Prostate gland (tissue), 2 donors: ENCODE measurements at regions not wholly inside any gene's neighbourhood (a gene's known extent, or its start where the extent isn't known, plus 50 kb on each side); places are given as distances from the start of the nearest gene placed in this dataset.

Experiments
- CTCF ChIP-seq, 4 experiments: fragments of 200-600 bp in 2 of 4; fragments of 450-650 bp in 2 of 4; sonication (generic) in 2 of 4; IDR thresholded peaks; 1 replicate in 3 of 4; 2 replicates in 1 of 4; pipeline ENCODE4 v1.5.1; 2016 to 2019; ENCODE audit warnings: antibody characterized with exemption in 4 of 4, mild to moderate bottlenecking in 2 of 4, moderate library complexity in 2 of 4
- POLR2A ChIP-seq: fragments of 450-650 bp; IDR thresholded peaks from one replicate; pipeline ENCODE4 v1.6.1; 2016; ENCODE audit warnings: antibody characterized with exemption, mild to moderate bottlenecking
- POLR2AphosphoS5 ChIP-seq: sonication (generic); formaldehyde crosslinking; IDR thresholded peaks from one replicate; pipeline ENCODE4 v1.6.1; 2017; ENCODE audit warnings: antibody characterized with exemption

GRCh38 chr16:73616166-73616753 lies 568.3 kb upstream of the ZFHX3 start:
- TF ChIP-seq CTCF (IDR thresholded peaks at IDR 0.05) = no peak
- TF ChIP-seq POLR2A = no peak
- TF ChIP-seq POLR2AphosphoS5 = no peak
